HG02852 (cell line): ENCODE measurements at regions not wholly inside any gene's neighbourhood (a gene's known extent, or its start where the extent isn't known, plus 50 kb on each side); places are given as distances from the start of the nearest gene placed in this dataset.

ENCODE experiments used
- ATAC-seq: cut with Tn5 transposase; IDR thresholded peaks from one replicate; pipeline ENCODE4 v1.9.1; 2021; ENCODE audit warnings: mild to moderate bottlenecking, moderate library complexity; ENCODE audit not compliant: unreplicated experiment

DNA sequence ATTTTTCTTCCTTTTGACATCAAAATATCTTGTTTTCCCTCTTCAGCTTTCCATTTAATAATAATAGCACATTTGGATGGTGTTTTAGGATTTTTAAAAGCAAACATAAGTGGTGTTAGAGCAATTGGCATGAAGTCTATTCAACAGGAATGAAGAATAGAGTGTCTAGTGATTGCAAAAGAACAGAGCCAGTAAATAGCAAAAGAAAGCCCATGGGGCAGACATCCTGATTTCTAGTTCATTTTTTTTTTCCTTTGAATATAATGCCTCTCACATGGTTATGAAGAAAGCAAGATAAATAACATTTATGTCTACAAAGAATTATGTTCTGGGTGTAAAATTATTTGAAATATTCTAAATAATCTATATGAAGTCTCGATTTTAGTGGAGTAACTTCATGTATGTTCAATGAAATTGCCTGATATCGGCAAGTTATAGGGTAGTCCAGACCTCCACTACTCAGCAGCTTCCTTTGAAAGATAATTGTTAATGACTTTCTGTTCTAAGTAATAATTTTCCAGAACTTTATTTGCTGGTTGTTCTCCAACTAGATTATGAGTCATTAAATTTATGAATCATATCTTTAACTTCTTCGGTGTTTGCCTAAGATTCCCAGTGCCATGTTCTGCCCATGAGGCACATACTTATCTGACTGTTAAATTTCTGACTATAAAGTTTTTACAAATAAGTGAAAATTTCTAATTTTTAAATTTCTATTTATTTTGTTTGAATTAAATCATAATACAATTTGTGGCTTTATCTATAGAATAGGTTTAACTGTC is 587.9 kb downstream of the TLL1 start:
- no peak for ATAC-seq

GRCh38 chr4:166481055-166481454 is 608.0 kb downstream of the TLL1 start:
- no peak for ATAC-seq

DNA sequence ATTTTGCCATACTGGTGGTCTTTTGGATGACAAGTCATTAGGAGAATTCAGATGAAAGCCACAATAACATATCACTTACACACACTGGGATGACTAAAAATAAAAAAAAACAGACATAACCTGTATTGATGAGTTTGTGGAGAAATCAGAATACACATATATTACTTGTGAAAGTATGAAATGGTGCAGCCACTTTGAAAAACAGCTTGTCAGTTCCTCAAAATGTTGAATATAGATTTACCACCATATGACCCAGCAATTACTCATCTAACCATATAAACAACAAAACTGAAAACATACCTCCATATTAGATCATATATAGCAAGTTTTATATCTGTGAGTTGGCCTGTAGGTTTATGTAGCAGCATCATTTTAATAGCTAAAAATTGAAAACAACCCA is 608.7 kb downstream of the TLL1 start:
- ATAC-seq = no peak

- ATAC-seq = no peak
Observed at GRCh38 chr4:166482758-166483157, 609.7 kb downstream of the TLL1 start.

GRCh38 chr4:166491635-166492034 is 618.6 kb downstream of the TLL1 start:
- ATAC-seq = no peak

DNA sequence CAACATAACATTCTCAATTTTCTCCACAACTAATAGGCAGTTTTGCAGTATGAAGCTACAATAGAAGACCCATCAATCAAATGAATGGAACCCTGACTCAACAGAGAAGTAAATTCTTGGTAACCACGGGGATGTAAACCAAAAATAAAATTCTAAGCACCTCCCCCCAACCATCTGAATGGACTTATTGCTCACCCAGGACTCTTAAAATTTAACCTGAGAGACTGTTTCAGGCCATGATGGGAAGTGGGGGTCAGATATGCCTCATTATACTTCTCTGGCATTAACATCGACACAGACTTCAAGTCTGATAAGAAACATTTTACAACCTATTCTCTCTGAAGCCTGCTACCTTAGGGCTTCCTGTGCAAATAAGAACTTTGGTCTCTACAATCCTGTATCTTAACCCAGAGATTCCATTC is 620.9 kb downstream of the TLL1 start:
- no peak for ATAC-seq

GRCh38 chr4:166498546-166498945 is 625.5 kb downstream of the TLL1 start:
- ATAC-seq = no peak

GRCh38 chr4:166499820-166500219 is 626.8 kb downstream of the TLL1 start:
- ATAC-seq = peak; percentile 63

- peak; percentile 86 for ATAC-seq
Observed at GRCh38 chr4:166501941-166502382, 628.9 kb downstream of the TLL1 start.

GRCh38 chr4:166502660-166503059 is 629.6 kb downstream of the TLL1 start:
- ATAC-seq = no peak

GRCh38 chr4:166506051-166506450 is 633.0 kb downstream of the TLL1 start:
- no peak for ATAC-seq

- no peak for ATAC-seq
Observed at GRCh38 chr4:166512267-166512666, 639.2 kb downstream of the TLL1 start.

DNA sequence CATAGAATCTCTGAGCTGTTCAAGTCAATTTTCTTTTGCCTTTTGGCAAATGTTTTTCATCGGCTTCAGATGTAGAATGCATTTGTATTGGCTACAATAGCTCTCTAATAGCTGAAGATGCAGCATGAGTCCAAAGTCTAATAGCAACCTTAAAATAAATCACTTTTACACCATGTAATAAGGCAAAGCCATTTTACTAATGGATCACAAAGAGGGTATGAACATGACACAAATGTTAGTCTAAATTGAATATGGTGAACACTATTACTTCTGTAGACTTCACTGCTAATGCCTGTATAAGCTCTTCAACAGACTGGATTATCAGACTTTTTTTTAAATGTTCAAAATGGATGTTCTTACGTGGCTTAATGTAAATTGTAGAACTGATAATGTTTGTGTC is 645.3 kb downstream of the TLL1 start:
- ATAC-seq = no peak

DNA sequence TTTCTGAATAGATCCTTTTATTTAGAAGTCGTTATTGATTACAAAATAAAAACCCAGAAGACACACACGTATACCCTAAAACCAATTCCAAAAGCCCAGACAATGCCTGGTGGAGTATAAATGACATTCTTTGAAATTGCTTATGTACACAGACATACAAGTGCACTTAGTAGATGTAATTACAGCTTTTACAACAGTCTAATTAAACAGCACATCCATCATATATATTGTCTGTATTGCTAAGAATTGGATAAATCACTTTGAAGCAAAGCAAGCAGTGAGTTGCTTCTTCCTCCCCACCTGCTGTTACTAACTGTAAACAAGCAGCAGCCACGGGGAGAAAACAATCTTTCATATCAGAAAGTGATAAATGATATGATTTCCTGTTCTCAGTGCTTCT is 645.7 kb downstream of the TLL1 start:
- no peak for ATAC-seq

DNA sequence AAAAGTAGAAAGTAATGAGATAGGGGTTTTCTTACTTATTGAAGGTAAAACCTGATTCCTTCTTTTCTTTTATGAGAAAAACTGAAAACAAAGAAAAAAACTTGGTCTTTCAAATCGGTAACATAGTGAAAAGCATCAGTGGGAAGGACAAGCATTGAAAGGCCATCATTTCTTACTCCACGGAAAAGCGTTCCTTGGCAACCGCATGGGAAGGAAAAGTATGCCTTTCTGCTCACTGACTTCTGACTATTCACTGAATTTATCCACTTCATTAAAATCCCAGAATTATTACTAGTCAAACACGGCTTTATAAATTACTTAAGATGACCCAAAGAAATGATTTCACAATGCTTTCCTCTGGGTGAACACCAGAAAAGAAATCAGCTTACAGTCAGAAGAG is 646.7 kb downstream of the TLL1 start:
- no peak for ATAC-seq

GRCh38 chr4:166527500-166527899 is 654.5 kb downstream of the TLL1 start:
- no peak for ATAC-seq

DNA sequence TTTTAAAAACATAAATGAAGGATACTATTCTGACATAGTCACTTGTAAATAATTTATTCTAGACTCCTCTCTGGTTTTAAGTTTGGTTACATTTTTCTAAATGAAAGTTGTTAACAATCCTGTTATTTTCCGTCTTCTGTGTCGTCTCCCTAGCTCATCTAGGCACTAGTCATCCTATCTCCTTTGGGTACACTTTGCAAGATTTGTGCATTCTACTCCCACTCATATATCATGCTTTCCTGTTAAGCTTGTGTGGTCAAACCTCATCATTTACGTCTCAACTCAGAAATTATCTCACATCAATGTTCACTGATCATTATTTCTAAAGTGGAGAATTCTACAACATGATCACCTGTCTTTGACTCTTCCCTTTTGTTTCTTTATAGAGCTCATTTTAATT is 658.7 kb downstream of the TLL1 start:
- ATAC-seq = no peak

DNA sequence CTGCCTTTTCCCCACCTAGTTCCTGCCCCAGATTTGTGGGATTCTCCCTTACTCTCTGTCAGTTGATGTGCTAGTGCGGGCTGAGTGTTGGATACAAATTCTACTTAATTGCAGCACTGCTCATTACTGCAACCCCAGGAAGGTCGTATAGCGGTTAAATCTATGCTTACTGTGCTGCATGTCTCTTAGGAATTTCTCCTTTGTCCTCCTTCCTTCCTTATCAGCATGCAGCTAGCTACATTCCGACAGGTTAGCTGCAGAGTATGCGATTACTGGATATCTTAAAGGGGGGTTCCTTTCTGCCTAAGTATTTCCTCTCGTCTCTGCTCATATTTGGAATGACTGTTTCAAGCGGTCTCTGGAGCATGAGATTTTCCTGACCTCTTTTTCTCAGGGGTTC is 662.8 kb downstream of the TLL1 start:
- ATAC-seq = no peak

DNA sequence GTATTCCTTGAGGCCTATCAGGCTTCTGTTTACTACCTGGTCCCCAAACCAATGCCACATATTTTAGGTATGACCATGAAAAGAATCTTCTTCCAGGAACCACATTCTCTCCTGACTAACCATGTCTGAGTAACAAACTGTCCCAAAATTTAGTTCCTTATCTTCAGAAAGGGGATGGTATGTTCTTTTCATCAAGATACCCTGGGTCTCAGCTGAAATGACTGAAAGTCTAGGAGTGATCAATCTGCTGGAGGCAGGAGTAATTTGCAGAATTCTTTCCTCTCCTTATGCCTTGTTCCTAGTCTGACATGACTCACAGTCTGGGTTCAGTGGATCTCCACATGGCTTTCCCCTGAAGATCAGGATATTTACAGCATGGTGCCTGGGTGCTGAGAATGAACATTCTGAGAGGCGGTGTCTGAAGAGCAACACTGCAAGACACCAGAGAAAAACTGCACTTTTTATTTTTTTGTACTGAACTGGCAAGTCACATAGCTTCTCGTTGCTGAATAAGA is 665.5 kb downstream of the TLL1 start:
- ATAC-seq = no peak

DNA sequence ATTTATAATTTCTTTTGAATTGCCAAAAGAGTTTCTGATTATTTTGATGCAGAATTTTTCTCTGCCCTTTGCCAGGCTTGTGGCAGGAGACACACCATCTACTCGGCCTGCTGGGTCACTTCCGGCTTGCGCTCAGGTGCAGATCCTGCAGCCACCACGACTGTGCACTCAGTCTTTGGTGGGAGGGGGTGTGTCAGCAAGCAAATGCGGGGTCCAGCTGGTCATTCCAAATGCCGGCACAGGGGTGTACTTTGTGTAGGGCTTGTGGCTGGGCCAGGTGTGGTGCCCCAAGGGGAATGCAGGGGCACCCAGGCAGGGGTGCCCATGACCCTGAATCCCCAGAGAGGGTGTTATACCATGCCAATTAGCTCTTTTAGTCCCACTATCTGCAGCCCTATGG is 673.0 kb downstream of the TLL1 start:
- no peak for ATAC-seq

GRCh38 chr4:166577639-166578038 is 656.7 kb downstream of the SPOCK3 start:
- ATAC-seq = no peak

- no peak for ATAC-seq
Observed at GRCh38 chr4:166585491-166585890, 648.8 kb downstream of the SPOCK3 start.
